Left lobe of liver (tissue), 2 donors: ENCODE measurements at regions not wholly inside any gene's neighbourhood (a gene's known extent, or its start where the extent isn't known, plus 50 kb on each side); places are given as distances from the start of the nearest gene placed in this dataset.

Source experiments
- ATAC-seq: fragments of 200-7000 bp; cut with Tn5 transposase; one replicate; pipeline ENCODE4 v1.9.1; 2020; ENCODE audit warnings: mild to moderate bottlenecking, moderate library complexity
- DNase-seq: peaks from one replicate; pipeline ENCODE4 v3.0.0-alpha.2; 2020; ENCODE audit warnings: low spot score
- donor health status: DM: no; HTN: no; CAD: no; lungs with moderate emphysema.
- donor health status: DM: no; HTN: yes; CAD: no.

DNA sequence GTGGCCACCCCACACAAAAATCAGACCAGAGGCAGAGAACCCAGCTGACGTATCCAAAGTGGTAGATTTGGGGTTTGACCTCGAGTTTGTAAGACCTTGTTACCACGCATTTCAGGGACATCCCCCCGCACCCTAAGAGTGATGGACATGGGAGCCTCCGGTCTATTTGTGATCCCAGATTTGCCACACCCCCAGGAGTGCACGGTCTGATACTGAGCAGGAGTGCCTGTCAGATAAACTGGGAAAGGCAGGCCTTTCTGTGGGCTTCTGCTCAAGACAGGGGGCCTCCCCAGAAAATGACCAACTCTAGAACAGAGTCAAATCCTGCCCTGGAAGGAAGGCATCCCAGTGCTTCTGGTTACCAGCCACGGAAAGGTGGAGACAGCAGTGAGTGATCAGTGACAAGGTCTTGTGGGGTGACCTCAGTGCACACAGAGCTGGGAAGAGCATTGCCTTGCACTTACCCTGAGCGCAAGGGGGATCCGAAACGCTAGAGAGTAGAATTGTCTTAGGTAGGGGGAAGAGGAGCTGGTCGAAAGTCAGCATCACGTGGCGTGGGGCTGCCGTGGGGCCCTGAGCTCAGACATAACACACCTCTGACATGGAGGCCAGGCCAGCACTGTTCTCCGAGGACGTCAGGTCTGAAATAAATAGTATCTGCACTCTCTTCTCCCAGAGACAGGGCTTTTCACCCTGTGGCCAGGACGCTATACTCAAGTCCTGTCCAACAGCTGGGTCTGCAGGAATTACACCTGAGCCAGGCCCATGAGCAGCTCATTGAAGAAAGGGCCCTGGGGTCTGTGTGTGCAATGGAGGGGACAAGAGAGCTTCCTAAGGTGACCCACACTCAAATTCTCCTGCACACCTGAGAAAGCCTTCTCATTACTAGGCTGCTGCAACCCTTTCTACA, 242.4 kb upstream of the SALL3 start:
- ATAC-seq (no peak), DNase-seq (peak; percentile 19)

- DNase-seq, result peak; percentile 24
- no peak for ATAC-seq
Observed at GRCh38 chr18:78738076-78738690, 241.4 kb upstream of the SALL3 start.

GRCh38 chr18:78739115-78739514, 240.5 kb upstream of the SALL3 start:
- DNase-seq (peak; percentile 15), ATAC-seq (no peak)

GRCh38 chr18:78739882-78740677, 239.5 kb upstream of the SALL3 start:
- no peak for ATAC-seq
- DNase-seq, result peak; percentile 26

DNA sequence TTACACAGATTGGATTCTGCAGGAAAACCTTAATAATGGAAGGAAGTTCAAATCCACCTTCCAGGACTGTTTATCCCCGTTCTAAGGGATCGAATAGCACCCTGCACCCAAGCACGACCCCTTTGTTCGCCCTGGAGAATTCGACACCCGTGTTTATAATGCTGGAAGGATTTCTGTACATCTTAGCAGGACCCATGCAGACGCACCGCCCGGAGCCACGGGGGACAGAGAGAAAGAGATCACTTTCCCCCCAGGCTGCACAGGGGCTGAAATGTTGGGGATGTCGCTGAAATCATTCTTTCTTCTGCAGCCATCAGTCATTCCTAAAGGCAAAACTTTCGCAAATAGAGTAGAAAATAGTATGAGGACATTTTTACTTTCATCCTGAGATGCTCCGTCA, 238.7 kb upstream of the SALL3 start:
- DNase-seq, result peak; percentile 8
- ATAC-seq, result no peak

DNA sequence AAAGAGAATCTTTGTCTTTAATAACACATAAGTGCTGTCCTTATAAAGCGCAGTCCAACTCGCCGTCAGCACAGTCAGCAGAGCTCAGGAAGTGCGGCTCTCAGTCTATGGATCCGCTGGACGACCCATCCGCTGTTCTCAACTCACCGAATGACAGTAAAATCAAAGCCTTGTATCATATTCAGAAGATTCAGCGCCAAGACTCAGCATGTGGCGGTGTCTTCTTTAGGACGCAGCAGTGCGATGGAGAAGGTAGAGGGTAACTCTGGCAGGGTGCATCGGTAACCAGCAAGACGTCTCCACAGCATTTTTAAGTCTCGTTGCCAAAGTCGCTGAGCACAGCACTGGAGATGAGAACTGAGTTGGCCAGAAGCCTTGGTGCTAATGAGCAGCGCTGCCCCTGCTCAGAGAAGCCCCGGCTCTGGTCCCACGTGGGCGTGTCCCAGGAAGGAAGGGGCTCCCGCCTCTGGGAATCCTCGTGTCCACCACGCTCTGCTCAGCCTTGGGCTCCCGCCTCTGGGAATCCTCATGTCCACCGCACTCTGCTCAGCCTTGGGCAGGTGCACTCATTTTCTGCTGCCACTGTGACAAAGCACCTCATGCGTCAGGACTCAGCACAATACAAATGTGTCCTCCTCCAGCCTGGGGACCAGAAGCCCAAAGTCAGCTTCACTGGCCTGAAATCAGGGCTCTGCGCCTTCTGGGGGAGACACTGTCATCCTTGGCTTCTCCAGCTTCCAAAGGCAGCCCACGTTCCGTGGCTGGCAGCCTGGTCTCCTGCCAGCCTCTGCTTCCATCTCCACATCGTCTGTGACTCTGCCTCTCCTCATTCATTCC, 238.0 kb upstream of the SALL3 start:
- ATAC-seq, result no peak
- DNase-seq, result peak; percentile 32

GRCh38 chr18:78742218-78742745, 237.3 kb upstream of the SALL3 start:
- ATAC-seq, result no peak
- DNase-seq, result peak; percentile 29

DNA sequence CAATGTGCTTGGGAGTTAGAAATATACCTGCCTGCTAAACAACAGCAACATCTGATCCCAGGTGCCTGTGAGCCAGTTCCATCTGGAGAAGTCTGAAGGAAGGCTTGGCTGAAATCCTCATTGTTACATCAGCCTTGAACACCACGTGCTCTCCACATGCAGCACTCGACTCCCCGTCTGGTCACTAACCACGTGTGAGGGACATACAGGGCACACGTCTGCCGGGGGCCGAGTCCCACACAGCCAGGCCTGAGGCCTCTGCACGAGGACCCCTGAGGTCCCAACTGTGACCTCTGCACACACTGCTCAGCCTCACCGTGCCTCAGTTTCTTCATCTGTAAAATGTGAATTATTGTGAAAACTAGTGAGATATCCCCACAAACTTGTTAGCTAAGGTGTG, 236.5 kb upstream of the SALL3 start:
- DNase-seq, result peak; percentile 21

DNA sequence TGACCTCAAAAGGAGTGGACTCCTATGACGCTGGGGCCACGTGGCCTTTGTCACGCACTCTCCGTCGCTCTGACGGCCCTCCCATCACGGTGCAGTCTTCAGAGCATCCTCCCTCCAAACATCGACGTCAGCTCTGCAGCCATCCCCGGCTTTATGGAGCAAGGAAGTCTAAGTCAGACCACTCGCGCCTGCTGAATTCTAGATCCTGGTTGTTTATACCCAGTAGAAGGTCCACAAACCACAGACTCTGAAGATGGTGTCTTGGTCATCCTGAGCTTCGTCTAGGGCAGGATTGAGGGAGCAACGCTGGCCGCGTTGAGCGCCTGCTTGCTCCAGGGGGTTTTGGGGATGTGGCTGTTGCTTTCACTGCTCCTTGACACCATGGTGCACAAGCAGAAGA, 228.0 kb upstream of the SALL3 start:
- ATAC-seq (no peak), DNase-seq (no peak)

More for the DNA sequence above, 236.5 kb upstream of the SALL3 start:
- no peak for ATAC-seq

DNA sequence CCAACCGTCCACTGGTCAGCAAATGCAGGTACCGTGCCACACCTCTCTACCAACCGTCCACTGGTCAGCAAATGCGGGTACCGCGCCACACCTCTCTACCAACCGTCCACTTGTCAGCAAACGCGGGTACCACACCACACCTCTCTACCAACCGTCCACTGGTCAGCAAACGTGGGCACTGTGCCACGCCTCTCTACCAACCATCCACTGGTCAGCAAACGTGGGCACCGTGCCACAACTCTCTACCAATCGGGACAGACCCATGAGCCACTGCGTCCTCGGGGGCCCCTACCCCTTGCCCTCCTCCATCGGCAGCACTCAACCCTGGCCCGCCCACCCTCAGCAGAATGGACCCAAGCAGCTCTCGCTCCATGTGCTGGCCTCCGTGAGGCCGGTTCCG, 226.4 kb upstream of the SALL3 start:
- DNase-seq, result peak; percentile 32
- ATAC-seq, result no peak

- ATAC-seq (no peak), DNase-seq (peak; percentile 37)
Observed at GRCh38 chr18:78754311-78755043, 225.1 kb upstream of the SALL3 start.

DNA sequence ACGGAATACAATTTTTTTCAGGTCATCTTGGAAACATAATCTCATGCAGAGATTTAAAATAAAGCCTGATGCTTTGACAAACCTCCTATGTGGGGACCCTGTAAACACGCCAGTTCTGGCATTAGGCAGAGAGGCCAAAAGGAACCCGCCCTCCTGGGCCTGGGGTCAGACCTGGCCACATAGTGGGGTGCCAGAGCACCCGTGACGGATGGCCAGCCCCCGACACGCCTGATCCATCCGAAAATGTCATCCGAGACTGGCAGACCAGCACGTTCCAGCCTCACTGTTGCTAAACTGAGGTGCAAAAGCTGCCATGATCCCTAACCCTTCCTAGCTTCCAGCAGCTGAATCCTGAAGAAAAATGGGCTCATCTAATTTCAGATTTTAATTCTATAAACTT, 222.6 kb upstream of the SALL3 start:
- ATAC-seq (no peak), DNase-seq (no peak)

GRCh38 chr18:78758496-78758895, 221.1 kb upstream of the SALL3 start:
- ATAC-seq (no peak), DNase-seq (no peak)

DNA sequence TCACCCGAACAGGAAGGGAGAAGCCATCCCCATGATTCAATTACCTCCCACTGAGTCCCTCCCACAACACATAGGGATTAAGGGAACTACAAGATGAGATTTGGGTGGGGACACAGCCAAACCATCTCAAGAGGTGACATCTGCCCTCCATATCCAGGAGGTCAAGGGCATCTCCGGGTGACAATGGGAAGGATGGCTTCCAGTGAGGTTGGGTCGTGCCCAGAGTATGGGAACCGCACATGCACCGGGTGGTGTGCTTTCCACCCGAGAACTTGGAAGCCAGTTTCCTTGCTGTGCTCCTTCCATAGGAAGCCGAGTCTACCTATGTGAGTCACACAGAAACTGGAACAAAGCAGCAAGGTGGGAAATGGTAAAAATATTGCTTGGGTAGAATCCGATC, 216.9 kb upstream of the SALL3 start:
- no peak for ATAC-seq
- DNase-seq, result no peak

- ATAC-seq (no peak), DNase-seq (no peak)
Observed at GRCh38 chr18:78764544-78764943, 215.1 kb upstream of the SALL3 start.

DNA sequence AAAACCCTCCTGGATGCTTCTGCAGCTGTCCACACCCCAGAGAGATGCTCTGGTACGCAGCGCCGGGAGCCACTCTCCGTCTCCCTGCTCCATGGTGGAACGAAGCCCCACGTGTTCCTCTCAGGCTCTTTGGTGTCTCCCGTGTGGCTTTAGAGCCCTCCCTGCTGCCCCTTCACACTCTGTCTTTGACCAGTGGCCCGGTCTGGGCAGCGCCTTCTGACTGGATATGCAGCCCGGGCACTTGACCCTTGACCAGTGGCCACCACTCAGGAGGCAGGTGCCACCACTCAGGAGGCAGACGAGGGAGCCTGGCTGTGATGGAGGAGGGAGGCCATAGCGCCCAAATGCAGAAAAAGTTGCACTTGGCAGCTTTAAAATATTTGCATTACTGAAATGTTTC, 214.5 kb upstream of the SALL3 start:
- DNase-seq (no peak), ATAC-seq (no peak)

GRCh38 chr18:78765637-78766281, 213.9 kb upstream of the SALL3 start:
- DNase-seq (no peak), ATAC-seq (no peak)

DNA sequence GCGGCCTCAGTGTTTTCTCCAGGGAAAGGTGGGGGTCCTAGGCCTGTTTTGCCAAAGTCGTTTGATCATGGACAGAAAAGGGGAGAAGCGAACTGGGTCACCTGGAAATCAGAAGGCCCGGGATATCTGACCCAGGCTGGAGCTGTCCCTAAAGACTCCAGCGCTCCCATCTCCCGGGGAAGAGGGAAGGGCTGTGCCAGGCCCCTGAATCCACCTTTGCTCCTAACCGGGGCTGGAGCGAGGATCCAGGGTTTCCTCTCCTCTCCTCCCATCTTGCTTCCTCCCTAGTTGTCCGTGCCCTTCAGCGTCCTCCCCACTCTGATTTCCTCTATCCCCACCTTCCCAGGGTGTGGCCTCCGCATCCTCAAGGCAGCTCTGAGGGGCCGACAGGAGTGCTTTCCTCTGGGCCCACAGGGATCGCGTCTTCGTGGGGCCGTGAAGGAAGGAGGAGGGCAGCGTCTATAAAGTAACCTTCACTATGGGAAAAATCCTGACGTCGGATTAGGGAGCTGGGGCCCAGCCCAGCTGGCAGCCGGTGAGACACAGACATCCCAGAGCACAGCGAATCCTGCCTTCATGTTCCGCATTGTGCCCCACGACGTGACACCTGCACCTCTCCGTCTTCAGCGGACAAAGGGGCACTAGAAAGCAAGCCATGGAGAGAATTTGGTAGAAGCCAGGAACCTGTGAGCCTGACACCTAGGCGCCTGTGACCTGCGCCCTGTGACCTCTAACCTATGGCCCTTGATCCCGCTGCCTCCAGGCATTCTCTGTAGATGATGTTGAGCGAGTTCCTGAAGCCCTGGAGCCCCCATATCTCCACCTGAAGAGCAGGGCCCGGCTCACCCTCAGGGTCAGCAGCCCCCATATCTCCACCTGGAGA, 212.7 kb upstream of the SALL3 start:
- DNase-seq (no peak), ATAC-seq (no peak)
